ENCODE measurements at regions not wholly inside any gene's neighbourhood (a gene's known extent, or its start where the extent isn't known, plus 50 kb on each side); places are given as distances from the start of the nearest gene placed in this dataset.

GRCh38 chr1:163770265-163770664 lies 448.5 kb downstream of the NUF2 start:
- TF ChIP-seq EZH2 (IDR thresholded peaks at IDR 0.05; ENCODE audit: borderline replicate concordance, low read depth, low read length, poor library complexity, severe bottlenecking) (no peak), CTCF (conservative IDR thresholded peaks at IDR 0.05; ENCODE audit: low read depth, low read length) (no peak)
